Stimulated activated CD4-positive, alpha-beta T cell treated with anti-CD3 and anti-CD28 coated beads, Interleukin-4, amount 100 ng/mL, for 1 hour (primary cell): ENCODE measurements at regions not wholly inside any gene's neighbourhood (a gene's known extent, or its start where the extent isn't known, plus 50 kb on each side); places are given as distances from the start of the nearest gene placed in this dataset.

Experiments used
- DNase-seq: peaks from one replicate; pipeline ENCODE4 v3.0.0-alpha.2; 2020

DNA sequence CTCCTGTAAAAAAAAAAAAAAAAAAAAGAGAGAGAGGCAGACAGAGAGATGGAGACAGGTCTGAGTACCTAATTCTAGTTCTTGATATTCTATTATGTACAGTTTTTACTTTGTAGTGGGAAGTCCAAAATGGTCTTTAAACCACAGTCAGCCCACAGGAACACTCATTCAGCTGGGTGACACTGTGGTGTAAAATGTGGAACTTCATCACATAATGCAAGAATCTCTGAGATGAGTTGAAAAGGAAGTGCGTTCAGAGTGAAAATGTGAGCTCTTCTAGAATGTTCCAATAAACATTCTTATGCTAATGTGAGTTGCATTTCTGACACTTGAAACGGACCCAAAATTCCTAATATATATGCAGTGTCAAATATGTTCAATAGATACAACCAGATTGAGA, 972.1 kb downstream of the CDH11 start:
- no peak for DNase-seq

DNA sequence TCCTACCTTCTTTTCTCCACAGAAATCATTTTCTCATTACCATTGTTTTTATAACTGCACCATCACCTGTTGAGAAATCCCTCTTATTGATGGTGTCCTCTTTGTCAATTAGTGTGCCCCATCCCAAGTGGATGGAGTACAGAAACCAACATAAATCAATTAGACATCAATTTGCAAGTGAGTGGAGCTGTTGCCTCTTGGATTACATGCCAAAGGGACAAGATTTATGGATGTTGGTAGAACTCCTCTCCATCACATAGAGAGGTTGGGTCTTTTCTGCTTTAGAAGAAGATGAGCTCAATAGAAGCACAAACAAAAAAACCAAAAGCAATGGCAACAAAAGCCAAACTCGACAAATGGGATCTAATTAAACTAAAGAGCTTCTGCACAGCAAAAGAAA, 973.5 kb downstream of the CDH11 start:
- no peak for DNase-seq

DNA sequence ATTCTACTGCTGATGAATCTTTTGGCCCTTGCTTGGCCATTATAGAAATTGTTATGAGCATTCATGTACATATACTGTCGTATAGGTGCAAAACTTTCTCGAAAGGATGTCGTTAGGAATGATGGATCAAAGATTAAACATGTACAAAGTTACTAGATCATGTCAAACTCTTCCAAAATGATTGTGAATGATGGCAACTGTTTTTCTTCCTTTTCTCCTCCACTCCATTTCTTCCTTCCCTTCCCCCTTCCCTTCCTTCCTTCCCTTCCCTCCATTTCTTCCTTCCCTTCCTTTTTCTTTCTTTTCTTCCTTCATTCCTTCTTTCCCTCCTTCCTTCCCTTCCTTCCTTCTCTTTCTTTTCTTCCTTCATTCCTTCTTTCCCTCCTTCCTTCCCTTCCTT, 973.9 kb downstream of the CDH11 start:
- no peak for DNase-seq

DNA sequence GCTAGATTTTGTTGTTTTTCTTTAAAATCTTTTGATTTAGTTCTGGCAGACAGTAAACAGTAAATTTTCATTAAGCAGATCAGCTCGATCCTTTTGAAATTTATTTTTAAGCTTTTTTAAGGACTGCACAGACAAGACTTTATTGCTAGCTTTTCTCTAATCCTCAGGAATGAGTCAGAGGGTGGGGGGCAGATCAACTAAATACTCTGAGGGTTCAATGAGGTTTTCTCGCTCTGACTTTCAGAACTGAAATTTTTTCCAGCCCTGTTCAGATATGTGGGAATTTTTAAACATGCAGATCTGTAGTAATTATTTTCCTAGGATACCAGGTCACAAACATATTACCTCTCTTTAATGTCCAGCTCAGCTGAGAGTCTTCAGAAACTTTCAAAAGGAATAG, 977.2 kb downstream of the CDH11 start:
- no peak for DNase-seq

DNA sequence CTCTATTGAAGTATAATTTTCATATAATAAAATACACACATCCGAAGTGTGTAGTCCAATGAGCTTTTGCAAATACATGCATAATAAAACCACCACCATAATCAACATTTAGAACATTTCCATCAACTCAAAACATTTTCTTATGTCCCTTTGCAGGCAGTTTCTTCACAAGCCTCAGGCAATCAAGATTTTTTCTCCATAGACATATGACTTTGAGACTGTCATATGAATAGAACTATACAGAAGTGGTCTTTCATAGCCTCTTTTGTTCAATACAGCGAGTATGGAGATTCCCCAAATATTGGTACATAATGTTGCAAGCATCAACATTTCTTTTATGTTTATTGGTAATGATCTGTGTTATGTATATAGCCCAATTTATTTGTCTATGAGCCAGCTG, 983.2 kb downstream of the CDH11 start:
- no peak for DNase-seq

DNA sequence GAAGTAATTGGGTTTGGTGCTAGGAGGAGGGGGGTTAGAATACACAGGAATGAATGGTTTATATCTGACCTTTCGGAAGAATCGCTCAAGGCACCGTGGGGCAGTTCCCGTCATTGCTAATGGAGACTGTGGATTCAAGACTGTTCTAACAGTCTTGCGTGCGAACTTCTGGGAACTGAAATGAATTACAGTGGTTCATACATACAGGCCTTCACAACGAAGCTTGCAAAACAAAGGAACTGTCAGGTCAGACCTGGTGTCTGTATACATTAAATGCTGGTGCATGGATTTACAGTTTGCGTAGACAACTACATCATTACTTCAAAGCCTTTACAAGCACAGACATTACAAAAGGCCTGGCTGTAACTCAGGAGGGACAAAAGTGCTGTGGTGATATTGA, 983.9 kb downstream of the CDH11 start:
- no peak for DNase-seq

DNA sequence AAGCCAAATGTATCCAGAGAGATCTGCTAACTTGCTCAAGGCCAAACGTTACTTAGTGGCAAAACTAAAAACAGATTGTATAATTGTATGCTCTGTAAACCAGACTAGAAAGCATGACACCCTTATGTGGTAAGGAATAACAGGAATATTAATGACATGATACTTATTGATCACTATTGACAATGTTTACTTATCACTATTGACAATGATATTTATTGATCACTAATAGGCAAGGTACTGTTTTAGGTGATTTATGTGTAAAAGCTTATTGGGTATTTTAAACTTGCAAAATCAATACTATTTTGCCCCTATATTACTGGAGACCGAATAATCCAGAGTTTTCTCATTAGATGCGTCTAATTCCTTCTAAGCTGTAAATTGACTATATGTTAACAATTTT, 985.1 kb downstream of the CDH11 start:
- no peak for DNase-seq

DNA sequence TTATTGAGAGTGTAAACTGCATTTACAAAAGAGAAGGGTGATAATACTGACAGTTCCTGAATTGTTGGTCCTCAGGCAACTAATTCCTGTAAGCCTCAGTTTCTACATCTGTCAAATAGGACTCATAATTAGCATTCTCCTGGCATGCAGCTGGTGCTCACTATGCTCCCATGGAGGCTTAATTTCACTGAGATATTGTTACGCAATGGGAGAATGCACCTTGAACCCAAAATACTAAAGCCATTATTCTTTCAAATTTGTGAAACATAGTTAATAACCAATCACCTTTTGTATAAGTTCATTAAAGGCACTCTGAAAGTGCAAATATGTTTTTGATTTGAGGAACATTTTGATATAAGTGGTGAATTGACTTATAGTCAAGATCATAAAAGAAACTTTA, 985.5 kb downstream of the CDH11 start:
- no peak for DNase-seq

DNA sequence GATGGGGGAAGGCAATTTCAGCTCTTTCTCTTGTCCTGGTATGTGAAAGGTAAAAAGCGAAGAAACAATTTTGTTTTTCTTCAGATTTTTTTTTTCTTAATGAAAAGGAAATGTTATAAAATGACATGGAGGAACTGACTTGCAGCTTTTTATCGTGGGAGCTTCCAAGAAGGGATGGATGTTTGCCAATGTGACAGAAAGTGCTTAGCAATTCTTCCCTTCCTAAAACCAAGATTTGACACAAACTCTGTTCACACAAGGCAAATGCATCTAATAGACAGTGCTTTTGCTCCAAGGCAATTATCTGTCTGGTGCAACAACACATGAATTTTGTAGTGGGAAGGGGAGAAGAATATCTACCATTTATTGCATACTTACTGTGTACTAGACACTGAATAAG, 988.5 kb downstream of the CDH11 start:
- DNase-seq: no peak

DNA sequence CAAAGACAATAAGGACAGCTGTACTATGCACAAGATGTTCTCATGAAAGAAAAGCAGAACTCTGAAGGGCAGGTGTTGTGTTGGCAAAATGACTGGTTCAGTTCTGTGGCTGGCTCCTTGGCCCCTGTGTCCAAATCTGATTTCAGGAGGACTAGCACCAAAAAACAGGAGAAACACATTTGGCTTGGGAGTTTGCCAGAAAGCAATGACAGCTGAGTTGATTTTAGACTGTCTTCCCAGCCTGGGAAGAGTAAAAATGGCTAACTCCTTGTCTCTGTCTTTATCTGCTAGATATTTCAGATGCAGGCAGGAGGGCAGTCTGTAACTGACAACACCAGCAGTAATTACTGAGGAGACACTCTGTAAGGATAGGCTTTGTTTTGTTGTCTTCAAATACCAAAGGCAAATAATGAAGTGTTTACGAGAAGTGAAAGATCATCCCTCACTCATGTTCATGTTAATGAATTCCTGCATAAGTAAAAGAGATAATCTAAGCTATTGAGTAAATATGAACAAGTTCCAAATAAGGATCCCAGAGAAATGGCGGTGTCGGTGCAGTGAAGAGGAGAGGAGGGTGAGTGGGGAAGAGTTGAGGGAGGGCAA, 989.0 kb downstream of the CDH11 start:
- DNase-seq: no peak

DNA sequence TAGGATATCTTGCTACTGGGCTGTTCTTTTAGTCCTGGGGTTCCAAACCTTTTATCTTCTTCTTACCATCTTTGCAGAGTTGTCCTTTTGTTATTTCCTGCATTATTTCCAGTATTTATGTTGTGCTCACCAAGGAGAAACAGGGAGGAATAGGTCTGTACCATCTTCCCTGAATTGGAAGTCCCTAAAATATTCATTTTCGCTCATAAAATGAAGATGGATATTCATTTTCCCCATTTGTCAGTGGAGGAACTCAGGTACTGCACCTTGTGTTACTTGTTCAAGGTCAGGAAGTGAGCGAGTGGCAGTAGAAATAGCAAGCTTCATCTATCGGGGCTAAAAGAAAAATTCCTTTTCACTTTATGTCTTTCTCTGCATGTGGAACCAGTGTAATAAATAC, 989.7 kb downstream of the CDH11 start:
- DNase-seq: no peak

DNA sequence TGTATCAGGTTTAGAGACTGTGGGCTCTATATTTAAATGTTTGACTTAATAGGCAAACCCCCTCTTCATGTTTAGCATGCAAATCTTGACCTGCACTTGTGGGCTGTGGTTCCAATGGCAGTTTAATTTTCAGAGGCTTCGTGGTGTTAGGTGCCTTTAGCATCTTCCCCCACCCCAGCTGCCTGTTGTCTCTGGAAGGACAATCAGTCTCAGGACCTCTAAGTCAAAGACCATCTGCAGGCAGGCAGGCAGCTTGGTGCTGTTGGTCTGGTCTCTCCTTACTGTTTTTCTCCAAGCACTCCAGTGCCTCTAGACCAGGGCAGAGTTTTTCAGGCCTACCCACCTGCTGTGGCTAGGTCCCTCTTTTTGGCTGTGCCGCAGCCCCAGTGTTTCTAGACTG, 990.4 kb downstream of the CDH11 start:
- DNase-seq: no peak

DNA sequence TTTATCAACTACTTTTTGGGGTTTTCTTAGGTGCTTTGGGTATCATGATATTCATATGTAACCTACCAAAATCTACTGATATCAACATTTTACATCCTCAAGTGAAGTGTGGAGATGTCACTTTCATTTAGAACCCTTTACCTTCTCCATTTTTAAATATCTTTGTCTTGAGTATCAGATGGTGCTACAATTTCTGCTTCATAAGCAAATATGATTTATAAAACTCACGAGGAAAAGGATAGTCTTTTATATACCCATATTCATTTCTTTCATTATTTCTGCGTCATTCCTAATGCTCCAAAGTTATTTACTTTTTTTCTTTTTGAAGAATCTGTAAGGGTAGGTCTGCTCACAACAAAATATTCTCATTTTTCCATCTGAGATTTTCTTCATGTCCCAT, 991.7 kb downstream of the CDH11 start:
- DNase-seq: no peak

DNA sequence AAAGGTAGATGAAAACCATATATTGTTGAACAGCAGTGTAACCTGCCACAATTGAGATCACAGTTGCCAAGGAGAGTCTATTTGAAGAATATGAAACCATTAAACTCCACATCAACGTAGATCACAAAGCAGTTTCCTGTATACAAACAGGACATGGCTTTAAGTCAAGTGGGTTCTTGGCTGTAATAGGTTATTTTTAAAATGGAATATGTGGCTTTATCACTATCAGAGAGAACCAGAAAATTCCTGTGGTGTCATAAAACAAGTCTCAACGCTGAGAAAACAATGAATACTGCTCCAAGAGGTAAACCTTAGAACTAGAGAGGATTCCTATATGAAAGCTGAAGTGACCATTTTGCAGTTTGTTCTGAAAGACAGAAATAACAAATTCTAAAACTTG, 999.7 kb downstream of the CDH11 start:
- no peak for DNase-seq

DNA sequence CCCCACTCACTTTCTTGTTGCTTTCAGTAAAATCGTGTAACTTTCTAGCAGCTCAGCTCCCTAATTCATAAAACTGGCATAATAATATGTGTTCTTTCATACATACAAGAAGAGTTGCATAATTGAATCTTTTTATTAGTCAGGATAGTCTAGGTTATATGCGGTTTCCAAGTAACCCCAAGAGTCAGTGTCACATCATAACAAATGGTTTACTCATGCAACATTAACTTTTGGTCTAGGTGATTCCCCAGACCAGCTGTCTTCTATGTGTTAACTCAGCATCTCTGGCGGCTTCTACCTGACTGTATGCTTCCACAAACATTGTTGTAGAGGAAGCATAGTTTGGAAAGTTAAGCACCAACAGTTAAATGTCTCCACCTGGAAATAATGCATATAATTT, 1000.4 kb downstream of the CDH11 start:
- no peak for DNase-seq

DNA sequence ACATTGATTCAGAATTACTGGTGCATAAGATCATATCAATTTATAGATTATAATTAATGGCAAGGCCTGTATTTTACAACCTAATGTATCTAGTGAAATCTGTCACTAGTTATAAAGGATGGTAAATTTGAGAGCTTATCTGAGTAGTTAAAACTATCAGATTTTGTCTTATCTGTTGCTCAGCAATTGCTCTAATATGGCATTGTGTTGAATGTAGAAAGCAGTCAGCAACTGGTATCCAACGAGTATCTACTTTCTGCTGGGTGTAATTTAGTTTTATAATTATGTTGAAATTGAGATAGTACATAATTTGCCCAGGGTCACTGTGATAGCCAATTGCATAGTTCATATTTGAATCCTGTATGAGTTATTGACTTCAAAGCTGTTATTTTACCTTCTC, 1005.7 kb downstream of the CDH11 start:
- DNase-seq: no peak

DNA sequence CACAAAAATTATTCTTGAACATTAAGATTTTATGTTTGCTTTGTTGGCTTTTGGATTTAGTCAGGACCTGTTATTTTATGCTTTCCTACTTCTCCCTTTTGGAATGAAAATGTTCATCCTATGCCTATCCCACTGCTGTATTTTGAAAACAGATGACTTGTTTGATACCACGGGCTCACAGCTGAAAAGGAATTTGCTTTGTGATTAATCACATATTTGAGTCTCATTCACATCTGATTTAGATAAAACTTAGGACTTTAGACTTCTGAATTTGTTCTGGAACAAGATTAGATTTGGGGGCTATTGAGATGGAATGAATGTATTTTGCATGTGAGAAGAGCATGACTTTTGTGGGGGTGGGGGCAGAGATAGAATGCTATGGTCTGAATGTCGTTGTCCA, 1012.6 kb downstream of the CDH11 start:
- DNase-seq: no peak

DNA sequence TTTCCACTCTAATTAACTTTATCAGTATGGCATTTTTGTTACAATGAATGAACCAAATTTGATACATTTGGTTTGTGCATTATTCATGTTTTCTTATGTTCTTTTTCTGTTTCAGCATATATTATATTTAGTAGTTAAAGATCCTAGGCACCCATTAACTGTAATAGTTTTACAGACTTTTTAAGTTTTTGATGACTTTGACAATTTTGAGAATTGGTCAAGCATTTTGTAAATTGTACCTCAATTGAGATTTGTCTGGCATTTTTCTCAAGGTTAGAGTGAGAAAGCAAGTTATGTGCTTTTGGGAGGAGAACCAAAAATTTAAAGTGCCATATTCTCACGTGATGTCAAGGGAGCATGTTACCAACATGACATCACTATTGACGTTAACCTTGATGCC, 1019.2 kb downstream of the CDH11 start:
- no peak for DNase-seq

DNA sequence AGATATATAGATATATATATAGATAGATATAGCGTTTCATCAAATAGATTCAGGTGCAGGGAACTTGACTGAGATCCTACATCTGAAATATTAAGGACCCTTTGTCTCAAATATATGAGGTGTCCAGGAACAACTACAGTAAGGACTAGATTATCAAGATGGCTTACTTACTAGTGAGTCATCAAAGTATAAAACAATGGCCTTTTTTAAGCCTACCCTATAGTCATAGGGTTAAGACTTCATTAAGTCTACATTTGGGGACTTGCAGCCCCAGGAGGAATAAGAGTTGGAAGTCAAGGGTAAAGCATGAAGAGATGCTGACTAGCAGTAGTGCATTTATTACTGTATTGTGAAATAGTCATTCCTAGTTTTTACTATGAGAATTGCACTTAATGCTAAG, 1023.4 kb downstream of the CDH11 start:
- no peak for DNase-seq

DNA sequence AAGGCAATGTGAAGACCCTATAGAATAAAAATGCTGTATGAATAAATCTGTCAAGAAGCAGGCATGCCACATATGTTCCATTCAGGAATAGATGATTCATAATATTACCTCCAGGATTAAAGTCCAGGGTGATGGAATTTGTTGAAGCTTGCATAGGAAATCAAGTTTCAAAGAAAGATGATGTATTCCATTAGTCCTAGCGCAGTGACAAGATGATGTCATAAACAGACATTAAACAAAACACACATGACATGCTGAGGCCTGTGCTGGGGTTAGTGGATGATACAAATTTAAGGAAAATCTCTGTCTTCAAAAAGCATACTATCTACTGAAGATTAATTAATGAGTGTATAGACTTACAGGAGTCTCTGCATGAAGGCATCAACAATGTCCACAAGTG, 1025.2 kb downstream of the CDH11 start:
- no peak for DNase-seq

DNA sequence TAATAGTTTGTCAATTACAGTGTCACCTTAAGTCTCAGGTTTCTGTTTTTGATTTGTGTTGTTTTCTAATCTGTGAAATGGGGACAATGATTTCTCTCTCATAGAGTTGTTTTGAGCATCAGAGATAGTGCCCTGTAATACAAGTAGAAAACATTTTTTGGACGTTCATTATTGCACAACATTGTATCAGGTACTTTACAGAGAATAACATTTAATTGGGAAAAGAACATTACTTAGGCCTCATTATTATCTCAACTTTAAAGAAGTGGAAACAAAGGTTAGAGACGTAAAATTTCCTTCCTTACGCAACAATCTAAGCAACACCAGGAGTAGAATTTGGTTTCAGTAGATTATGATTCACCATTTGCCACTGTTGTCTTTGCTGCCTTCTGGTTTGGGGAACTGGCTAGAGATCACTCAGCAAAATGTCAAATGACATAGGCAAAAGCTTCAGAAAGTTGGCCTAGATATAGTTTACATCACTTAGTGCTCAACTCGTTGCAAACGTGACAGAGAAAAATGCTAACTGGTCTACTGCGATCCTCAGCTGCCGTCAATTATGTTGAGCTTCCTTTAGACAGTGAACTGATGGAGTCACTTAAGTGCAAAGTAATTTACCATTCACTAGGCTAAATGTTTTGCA, 1026.8 kb downstream of the CDH11 start:
- no peak for DNase-seq

DNA sequence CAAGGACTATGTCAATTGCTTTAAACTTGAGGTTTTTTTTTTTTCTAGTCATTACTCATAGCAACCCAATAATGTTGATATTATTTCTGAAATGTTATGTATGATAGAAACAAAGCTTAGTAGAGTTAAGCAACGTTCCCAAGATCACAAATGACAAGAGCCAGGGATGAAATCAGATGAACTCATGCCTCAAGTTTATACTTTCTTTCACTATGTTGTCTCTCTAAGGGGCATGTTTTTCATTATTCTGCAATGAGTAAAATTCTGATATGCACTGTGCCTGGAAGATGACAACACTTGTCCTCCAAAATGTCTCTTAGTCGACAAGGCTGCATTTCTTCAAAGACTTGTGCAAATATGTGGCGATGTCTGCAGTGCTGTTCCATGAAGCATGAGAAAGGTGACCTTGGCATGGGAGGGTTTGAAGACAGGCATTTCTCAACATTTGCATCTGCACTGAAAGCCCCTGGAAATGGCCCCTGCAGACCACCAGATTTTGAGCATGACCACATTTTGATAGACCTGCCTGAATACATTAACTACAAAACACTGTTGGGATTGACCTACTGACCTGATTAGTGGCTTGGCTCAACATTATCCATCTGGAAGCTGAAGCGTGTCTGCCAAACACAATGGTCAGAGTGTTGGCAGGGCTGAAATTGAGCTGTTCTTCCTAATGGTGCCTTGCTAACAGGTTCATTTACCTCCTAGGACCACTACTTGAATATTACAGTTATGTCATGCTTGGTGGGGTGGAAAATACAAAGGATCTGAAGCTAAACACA, 1027.5 kb downstream of the CDH11 start:
- DNase-seq: no peak

DNA sequence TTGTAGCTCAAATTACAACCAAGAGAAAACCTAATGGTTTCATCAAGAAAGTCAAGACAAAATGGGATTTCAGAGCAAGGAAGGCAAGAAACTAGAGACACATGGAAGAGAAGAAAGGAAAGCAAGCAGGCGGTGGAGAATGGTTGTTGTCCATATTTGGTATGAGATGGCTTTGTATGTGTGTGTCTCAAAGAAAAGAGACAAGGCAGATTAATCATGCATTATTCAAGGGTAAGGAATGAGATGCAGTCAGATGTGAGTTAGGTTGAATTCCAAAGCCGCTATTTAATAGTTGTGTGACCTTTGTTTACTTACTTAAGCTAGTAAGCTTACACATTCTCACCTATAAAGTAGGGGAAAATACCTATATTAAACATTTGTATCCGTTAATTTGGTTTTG, 1029.6 kb downstream of the CDH11 start:
- DNase-seq: no peak

DNA sequence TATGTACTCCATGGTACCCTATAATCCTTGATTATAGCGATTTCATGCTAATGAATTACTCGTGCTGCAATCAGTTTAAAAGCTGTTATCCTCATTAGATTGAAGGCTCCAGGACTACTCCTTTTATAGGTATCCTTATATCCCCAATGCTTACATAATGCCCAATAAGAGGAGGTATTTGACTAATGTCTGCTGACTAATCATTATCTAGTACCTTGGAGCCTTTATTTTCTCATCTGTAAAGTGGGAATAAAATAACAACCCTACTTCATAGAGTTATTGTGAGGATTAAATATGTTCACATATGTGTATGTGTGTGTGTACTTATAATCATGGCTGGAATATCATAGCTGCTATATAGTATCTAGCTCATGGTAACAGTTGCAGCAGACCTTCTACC, 1031.5 kb downstream of the CDH11 start:
- DNase-seq: no peak

DNA sequence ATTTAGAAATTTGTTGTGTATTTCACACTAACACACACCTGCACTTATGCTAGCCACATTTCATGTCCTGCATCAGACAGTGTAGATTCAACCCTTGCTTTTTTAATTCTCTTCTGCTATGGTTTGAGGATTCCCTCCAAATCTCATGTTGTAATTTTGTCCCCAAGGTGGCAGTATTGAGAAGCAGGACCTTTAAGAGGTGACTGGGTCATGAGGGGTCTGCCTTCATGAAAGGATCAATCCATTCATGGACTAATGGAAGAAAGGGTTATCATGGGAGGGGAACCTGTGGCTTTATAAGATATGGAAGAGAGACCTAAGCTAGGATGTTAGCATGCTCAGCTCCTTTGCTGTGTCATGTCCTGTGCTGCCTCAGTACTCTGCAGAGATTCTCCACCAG, 1032.2 kb downstream of the CDH11 start:
- no peak for DNase-seq
